WTC11 (cell line): ENCODE measurements at regions not wholly inside any gene's neighbourhood (a gene's known extent, or its start where the extent isn't known, plus 50 kb on each side); places are given as distances from the start of the nearest gene placed in this dataset.

ENCODE experiments used
- ATAC-seq: fragments of 200-7000 bp; cut with Tn5 transposase; 2 replicates; pipeline ENCODE4 v1.10.0; 2021; ENCODE audit warnings: mild to moderate bottlenecking, moderate library complexity
- CTCF ChIA-PET: fragments of 300-600 bp; sonication (Branson Sonifier 250); formaldehyde crosslinking; loops from one replicate; lab custom pipeline; 2021; ENCODE audit warnings: antibody characterized with exemption; lab: Charles Lee
- POLR2A ChIA-PET: fragments of 350-600 bp; sonication (Branson Sonifier 250); formaldehyde crosslinking; loops from one replicate; lab custom pipeline; 2021; ENCODE audit warnings: antibody characterized with exemption; lab: Charles Lee
- DNase-seq: peaks from one replicate; pipeline ENCODE4 v3.0.0; 2021; ENCODE audit warnings: low spot score
- H3K27ac Mint-ChIP-seq: 2 replicates; pipeline ENCODE4 v1.8.0; 2021; ENCODE audit warnings: mixed read lengths
- H3K27me3 Mint-ChIP-seq: 2 replicates; pipeline ENCODE4 v1.8.0; 2021; ENCODE audit warnings: low read depth, mild to moderate bottlenecking, moderate library complexity, mixed read lengths
- H3K36me3 Mint-ChIP-seq: 2 replicates; pipeline ENCODE4 v1.8.0; 2021; ENCODE audit warnings: mixed read lengths
- H3K4me1 Mint-ChIP-seq: 2 replicates; pipeline ENCODE4 v1.8.0; 2022; ENCODE audit warnings: mixed read lengths
- H3K4me3 Mint-ChIP-seq: 2 replicates; pipeline ENCODE4 v1.8.0; 2021; ENCODE audit warnings: mild to moderate bottlenecking, moderate library complexity, mixed read lengths
- H3K9me3 Mint-ChIP-seq: 2 replicates; pipeline ENCODE4 v1.8.0; 2021; ENCODE audit warnings: mixed read lengths
- CBFB ChIP-seq: sonication (generic); formaldehyde crosslinking; IDR thresholded peaks from 2 replicates; pipeline ENCODE4 v1.8.1; 2022; ENCODE audit warnings: mild to moderate bottlenecking, low read depth, missing genetic modification reagents
- NFE2L1 ChIP-seq: sonication (generic); formaldehyde crosslinking; IDR thresholded peaks from 2 replicates; pipeline ENCODE4 v1.8.1; 2023; ENCODE audit warnings: missing genetic modification reagents
- NR1H2 ChIP-seq: sonication (generic); formaldehyde crosslinking; IDR thresholded peaks from 2 replicates; pipeline ENCODE4 v1.9.0; 2021; ENCODE audit warnings: mild to moderate bottlenecking, moderate library complexity, missing genetic modification reagents
- NR2C2 ChIP-seq: sonication (generic); formaldehyde crosslinking; IDR thresholded peaks from 2 replicates; pipeline ENCODE4 v1.8.0; 2022; ENCODE audit warnings: mild to moderate bottlenecking, missing genetic modification reagents
- RELA ChIP-seq: sonication (generic); formaldehyde crosslinking; IDR thresholded peaks from 2 replicates; pipeline ENCODE4 v1.8.1; 2022; ENCODE audit warnings: missing genetic modification reagents, mild to moderate bottlenecking, borderline replicate concordance
- RORB ChIP-seq: fragments of 250-450 bp; sonication (Bioruptor Pico); IDR thresholded peaks from 2 replicates; pipeline ENCODE4 v1.9.0; 2021; ENCODE audit warnings: mild to moderate bottlenecking
- SMAD3 ChIP-seq: sonication (generic); formaldehyde crosslinking; IDR thresholded peaks from 2 replicates; pipeline ENCODE4 v1.8.0; 2022; ENCODE audit warnings: missing genetic modification reagents, mild to moderate bottlenecking, borderline replicate concordance
- TEAD1 ChIP-seq: sonication (generic); formaldehyde crosslinking; IDR thresholded peaks from 2 replicates; pipeline ENCODE4 v1.8.0; 2022; ENCODE audit warnings: mild to moderate bottlenecking, missing genetic modification reagents
- TF ChIP-seq, protein P1 (sequence below): sonication (generic); formaldehyde crosslinking; IDR thresholded peaks from 2 replicates; pipeline ENCODE4 v1.8.1; 2023; ENCODE audit warnings: mild to moderate bottlenecking, missing genetic modification reagents, moderate library complexity
- TF ChIP-seq, protein P2 (sequence below): fragments of 250-450 bp; sonication (Bioruptor Pico); IDR thresholded peaks from 2 replicates; pipeline ENCODE4 v1.9.0; 2021; ENCODE audit warnings: mild to moderate bottlenecking
- TF ChIP-seq, protein P3 (sequence below): fragments of 250-450 bp; sonication (Bioruptor Pico); IDR thresholded peaks from 2 replicates; pipeline ENCODE4 v1.9.0; 2021; ENCODE audit warnings: mild to moderate bottlenecking
- TF ChIP-seq, protein P4 (sequence below): sonication (generic); formaldehyde crosslinking; IDR thresholded peaks from 2 replicates; pipeline ENCODE4 v1.8.1; 2023; ENCODE audit warnings: mild to moderate bottlenecking, missing genetic modification reagents
- TF ChIP-seq, protein P5 (sequence below): fragments of 200-600 bp; IDR thresholded peaks from 2 replicates; pipeline ENCODE4 v1.8.0; 2022; ENCODE audit warnings: antibody characterized with exemption
- TF ChIP-seq, protein P6 (sequence below): sonication (generic); formaldehyde crosslinking; IDR thresholded peaks from 2 replicates; pipeline ENCODE4 v1.8.1; 2022; ENCODE audit warnings: mild to moderate bottlenecking, missing genetic modification reagents, moderate library complexity, borderline replicate concordance

DNA sequence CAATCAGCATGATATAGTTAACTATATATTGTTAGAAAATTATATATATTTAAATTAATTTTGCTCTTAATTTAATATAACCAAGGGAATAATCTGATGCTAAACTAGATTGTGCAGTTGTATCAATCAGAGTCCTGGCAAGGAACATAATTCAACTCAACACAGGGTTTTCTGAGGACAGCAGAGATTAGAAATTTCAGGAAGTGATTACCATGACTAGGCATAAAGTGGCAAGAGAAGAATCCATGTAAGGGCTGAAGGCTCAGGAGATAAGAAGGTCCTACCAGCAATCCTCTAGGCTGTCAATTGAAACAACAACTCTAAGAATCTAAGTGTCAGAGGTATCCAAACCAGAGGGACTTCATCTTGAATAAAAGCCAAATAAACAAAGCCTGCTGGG, 807.8 kb downstream of the DSC3 start (continued):
- TF ChIP-seq, protein P1, sequence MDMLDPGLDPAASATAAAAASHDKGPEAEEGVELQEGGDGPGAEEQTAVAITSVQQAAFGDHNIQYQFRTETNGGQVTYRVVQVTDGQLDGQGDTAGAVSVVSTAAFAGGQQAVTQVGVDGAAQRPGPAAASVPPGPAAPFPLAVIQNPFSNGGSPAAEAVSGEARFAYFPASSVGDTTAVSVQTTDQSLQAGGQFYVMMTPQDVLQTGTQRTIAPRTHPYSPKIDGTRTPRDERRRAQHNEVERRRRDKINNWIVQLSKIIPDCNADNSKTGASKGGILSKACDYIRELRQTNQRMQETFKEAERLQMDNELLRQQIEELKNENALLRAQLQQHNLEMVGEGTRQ (CRISPR knock-in tag) = no peak

DNA sequence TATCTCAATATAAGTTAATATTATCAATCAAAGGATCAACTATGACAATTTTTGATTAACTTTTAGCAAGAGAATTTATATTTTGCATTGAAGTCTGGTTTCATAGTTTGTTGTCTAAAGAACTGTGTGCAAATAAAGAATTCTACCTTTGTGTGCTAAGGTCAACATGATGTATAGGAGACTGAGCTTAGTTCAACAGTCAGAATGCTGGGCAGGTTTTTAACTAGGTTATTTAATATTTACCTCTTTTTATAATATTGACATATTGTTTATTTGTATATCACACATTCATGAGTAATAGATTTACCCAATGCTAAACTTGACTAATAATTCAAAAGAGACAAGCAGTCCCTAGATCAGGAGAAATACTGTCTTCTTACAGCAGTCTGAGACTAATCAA, 831.4 kb downstream of the DSC3 start:
- Mint-ChIP-seq H3K4me3 (no peak overlapping the region), H3K9me3 (peaks cover 11% of the 10 kb centered on the region), H3K27me3 (no peaks in the 10 kb centered on the region), H3K4me1 (peaks cover 7% of the 10 kb centered on the region), H3K36me3 (peaks cover 9% of the 10 kb centered on the region; the same call in 1 of the 2 replicates), H3K27ac (no peak overlapping the region)
- TF ChIP-seq NR2C2 = no peak
- no peak for TF ChIP-seq RORB
- TF ChIP-seq, protein P2, sequence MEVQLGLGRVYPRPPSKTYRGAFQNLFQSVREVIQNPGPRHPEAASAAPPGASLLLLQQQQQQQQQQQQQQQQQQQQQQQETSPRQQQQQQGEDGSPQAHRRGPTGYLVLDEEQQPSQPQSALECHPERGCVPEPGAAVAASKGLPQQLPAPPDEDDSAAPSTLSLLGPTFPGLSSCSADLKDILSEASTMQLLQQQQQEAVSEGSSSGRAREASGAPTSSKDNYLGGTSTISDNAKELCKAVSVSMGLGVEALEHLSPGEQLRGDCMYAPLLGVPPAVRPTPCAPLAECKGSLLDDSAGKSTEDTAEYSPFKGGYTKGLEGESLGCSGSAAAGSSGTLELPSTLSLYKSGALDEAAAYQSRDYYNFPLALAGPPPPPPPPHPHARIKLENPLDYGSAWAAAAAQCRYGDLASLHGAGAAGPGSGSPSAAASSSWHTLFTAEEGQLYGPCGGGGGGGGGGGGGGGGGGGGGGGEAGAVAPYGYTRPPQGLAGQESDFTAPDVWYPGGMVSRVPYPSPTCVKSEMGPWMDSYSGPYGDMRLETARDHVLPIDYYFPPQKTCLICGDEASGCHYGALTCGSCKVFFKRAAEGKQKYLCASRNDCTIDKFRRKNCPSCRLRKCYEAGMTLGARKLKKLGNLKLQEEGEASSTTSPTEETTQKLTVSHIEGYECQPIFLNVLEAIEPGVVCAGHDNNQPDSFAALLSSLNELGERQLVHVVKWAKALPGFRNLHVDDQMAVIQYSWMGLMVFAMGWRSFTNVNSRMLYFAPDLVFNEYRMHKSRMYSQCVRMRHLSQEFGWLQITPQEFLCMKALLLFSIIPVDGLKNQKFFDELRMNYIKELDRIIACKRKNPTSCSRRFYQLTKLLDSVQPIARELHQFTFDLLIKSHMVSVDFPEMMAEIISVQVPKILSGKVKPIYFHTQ (CRISPR knock-in tag) = no peak
- no peak for DNase-seq
- POLR2A ChIA-PET = no interaction called here
- CTCF ChIA-PET = no interaction called here
- ATAC-seq = no peak

DNA sequence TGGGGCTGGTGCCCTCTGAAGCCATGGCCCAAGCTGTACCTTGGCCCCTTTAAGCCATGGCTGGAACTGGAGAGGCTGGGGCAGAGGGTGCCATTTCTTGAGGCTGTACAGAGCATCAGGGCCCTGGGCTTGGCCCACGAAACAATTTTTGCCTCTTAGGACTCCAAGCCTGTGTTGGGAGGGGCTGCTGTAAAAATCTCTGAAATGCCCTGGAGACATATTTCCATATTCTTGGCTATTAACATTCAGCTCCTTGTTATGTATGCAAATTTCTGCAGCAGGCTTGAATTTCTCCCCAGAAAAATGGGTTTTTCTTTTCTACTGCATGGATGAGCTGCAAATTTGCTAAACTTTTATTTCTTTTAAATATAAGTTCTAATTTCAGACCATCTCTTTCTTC, 834.0 kb downstream of the DSC3 start:
- DNase-seq (no peak), ATAC-seq (no peak)
- POLR2A ChIA-PET = no interaction called here
- Mint-ChIP-seq H3K27me3 (no peaks in the 10 kb centered on the region), H3K27ac (no peak overlapping the region), H3K9me3 (peaks cover 11% of the 10 kb centered on the region), H3K36me3 (peaks cover 9% of the 10 kb centered on the region; the same call in 1 of the 2 replicates), H3K4me1 (peaks cover 7% of the 10 kb centered on the region), H3K4me3 (no peak overlapping the region)
- CTCF ChIA-PET = no interaction called here
- TF ChIP-seq CBFB (CRISPR knock-in tag) = no peak
- TF ChIP-seq TEAD1 (CRISPR knock-in tag) = no peak
- no peak for TF ChIP-seq NR1H2 (CRISPR knock-in tag)
- TF ChIP-seq, protein P3, sequence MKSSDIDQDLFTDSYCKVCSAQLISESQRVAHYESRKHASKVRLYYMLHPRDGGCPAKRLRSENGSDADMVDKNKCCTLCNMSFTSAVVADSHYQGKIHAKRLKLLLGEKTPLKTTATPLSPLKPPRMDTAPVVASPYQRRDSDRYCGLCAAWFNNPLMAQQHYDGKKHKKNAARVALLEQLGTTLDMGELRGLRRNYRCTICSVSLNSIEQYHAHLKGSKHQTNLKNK = no peak
- no peak for TF ChIP-seq RELA (CRISPR knock-in tag)
- no peak for TF ChIP-seq NFE2L1 (CRISPR knock-in tag)
- TF ChIP-seq, protein P1 (CRISPR knock-in tag) = no peak
- TF ChIP-seq, protein P4, sequence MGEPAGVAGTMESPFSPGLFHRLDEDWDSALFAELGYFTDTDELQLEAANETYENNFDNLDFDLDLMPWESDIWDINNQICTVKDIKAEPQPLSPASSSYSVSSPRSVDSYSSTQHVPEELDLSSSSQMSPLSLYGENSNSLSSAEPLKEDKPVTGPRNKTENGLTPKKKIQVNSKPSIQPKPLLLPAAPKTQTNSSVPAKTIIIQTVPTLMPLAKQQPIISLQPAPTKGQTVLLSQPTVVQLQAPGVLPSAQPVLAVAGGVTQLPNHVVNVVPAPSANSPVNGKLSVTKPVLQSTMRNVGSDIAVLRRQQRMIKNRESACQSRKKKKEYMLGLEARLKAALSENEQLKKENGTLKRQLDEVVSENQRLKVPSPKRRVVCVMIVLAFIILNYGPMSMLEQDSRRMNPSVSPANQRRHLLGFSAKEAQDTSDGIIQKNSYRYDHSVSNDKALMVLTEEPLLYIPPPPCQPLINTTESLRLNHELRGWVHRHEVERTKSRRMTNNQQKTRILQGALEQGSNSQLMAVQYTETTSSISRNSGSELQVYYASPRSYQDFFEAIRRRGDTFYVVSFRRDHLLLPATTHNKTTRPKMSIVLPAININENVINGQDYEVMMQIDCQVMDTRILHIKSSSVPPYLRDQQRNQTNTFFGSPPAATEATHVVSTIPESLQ (CRISPR knock-in tag) = no peak

DNA sequence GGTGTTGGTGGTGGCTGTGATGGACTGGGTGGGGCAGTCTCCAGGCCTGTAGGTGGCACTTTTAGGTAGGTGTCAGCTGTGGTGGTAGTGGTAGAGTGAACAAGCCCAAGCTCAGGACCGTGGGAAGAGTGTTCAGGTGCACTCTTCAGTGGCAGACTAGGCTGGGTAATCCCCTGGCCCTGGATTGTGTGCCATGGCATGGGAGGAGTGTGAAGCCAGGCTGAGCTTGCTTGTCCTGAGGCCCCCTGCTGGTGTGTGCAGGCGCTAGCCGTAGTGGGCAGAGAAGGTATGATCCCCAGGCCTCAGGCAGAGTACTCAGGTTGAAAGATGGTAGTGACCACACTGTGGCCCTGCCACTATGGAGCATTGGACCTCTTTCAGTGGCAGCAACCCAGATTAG, 850.3 kb downstream of the DSC3 start:
- peak; percentile 84 for ATAC-seq
- ChIA-PET CTCF (interaction anchor here (0.7 to 1.2 kb wide), 3 partner anchors 9 to 317 kb away, joined by 3 read pairs; no protein-coding TSS in a partner anchor), POLR2A (no interaction called here)
- no peaks in the 10 kb centered on the region for H3K27me3 Mint-ChIP-seq
- no peak overlapping the region for H3K4me3 Mint-ChIP-seq
- DNase-seq = peak; percentile 46
- H3K4me1 Mint-ChIP-seq = no peaks in the 10 kb centered on the region
- H3K27ac Mint-ChIP-seq = no peak overlapping the region
- peaks cover 29% of the 10 kb centered on the region for H3K36me3 Mint-ChIP-seq
- peaks cover 51% of the 10 kb centered on the region for H3K9me3 Mint-ChIP-seq
- TF ChIP-seq TEAD1 (CRISPR knock-in tag) (no peak), SMAD3 (CRISPR knock-in tag) (no peak)
- TF ChIP-seq, protein P5, sequence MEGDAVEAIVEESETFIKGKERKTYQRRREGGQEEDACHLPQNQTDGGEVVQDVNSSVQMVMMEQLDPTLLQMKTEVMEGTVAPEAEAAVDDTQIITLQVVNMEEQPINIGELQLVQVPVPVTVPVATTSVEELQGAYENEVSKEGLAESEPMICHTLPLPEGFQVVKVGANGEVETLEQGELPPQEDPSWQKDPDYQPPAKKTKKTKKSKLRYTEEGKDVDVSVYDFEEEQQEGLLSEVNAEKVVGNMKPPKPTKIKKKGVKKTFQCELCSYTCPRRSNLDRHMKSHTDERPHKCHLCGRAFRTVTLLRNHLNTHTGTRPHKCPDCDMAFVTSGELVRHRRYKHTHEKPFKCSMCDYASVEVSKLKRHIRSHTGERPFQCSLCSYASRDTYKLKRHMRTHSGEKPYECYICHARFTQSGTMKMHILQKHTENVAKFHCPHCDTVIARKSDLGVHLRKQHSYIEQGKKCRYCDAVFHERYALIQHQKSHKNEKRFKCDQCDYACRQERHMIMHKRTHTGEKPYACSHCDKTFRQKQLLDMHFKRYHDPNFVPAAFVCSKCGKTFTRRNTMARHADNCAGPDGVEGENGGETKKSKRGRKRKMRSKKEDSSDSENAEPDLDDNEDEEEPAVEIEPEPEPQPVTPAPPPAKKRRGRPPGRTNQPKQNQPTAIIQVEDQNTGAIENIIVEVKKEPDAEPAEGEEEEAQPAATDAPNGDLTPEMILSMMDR = no peak; the same call in 1 of the 2 replicates
- TF ChIP-seq, protein P6, sequence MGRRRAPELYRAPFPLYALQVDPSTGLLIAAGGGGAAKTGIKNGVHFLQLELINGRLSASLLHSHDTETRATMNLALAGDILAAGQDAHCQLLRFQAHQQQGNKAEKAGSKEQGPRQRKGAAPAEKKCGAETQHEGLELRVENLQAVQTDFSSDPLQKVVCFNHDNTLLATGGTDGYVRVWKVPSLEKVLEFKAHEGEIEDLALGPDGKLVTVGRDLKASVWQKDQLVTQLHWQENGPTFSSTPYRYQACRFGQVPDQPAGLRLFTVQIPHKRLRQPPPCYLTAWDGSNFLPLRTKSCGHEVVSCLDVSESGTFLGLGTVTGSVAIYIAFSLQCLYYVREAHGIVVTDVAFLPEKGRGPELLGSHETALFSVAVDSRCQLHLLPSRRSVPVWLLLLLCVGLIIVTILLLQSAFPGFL (CRISPR knock-in tag) = no peak
